Activated CD8-positive, alpha-beta T cell treated with anti-CD3 and anti-CD28 coated beads for 36 hours (primary cell): ENCODE measurements at regions not wholly inside any gene's neighbourhood (a gene's known extent, or its start where the extent isn't known, plus 50 kb on each side); places are given as distances from the start of the nearest gene placed in this dataset.
A peak's percentile ranks its signal among the peaks of the same experiment; 100 is the strongest.

Source experiments
- ATAC-seq: fragments of 200-7000 bp; cut with Tn5 transposase; one replicate; pipeline ENCODE4 v1.10.0; 2021; ENCODE audit warnings: mild to moderate bottlenecking, moderate library complexity
- CTCF ChIA-PET: fragments of 350-600 bp; sonication (Branson Sonifier 250); formaldehyde crosslinking; loops from one replicate; lab custom pipeline; 2021; ENCODE audit warnings: antibody characterized with exemption; lab: Charles Lee
- POLR2A ChIA-PET: fragments of 350-600 bp; sonication (Branson Sonifier 250); formaldehyde crosslinking; loops from one replicate; lab custom pipeline; 2021; ENCODE audit warnings: antibody characterized with exemption; lab: Charles Lee
- DNase-seq: peaks from one replicate; pipeline ENCODE4 v3.0.0-alpha.2; 2020
- H3K27ac Mint-ChIP-seq: one replicate; pipeline ENCODE4 v1.8.0; 2021; ENCODE audit warnings: mild to moderate bottlenecking, mixed read lengths
- H3K27me3 Mint-ChIP-seq: one replicate; pipeline ENCODE4 v1.8.0; 2021; ENCODE audit warnings: mixed read lengths
- H3K36me3 Mint-ChIP-seq: one replicate; pipeline ENCODE4 v1.8.0; 2021; ENCODE audit warnings: low read depth, mixed read lengths
- H3K4me1 Mint-ChIP-seq: one replicate; pipeline ENCODE4 v1.8.0; 2021; ENCODE audit warnings: low read depth, mixed read lengths
- H3K4me3 Mint-ChIP-seq: one replicate; pipeline ENCODE4 v1.8.0; 2021; ENCODE audit warnings: mild to moderate bottlenecking, moderate library complexity, mixed read lengths
- H3K9me3 Mint-ChIP-seq: one replicate; pipeline ENCODE4 v1.8.0; 2021; ENCODE audit warnings: mixed read lengths
- intact Hi-C: fragments of 100-400 bp; cut with micrococcal nuclease; formaldehyde crosslinking; loops from one replicate; pipeline ENCODE4 v1.10.0; 2022
- TF ChIP-seq, protein P1 (sequence below): fragments of 200-600 bp; IDR thresholded peaks from one replicate; pipeline ENCODE4 v1.8.0; 2022; ENCODE audit warnings: antibody characterized with exemption, mild to moderate bottlenecking

- ATAC-seq (no peak), DNase-seq (no peak)
- Mint-ChIP-seq H3K4me3 (no peak overlapping the region), H3K4me1 (no peaks in the 10 kb centered on the region), H3K36me3 (no peaks in the 10 kb centered on the region), H3K9me3 (peaks cover 3% of the 10 kb centered on the region), H3K27ac (no peak overlapping the region), H3K27me3 (peaks cover 15% of the 10 kb centered on the region)
- intact Hi-C loops, result no loop called here
- POLR2A ChIA-PET, result no interaction called here
- CTCF ChIA-PET, result no interaction called here
- TF ChIP-seq, protein P1, sequence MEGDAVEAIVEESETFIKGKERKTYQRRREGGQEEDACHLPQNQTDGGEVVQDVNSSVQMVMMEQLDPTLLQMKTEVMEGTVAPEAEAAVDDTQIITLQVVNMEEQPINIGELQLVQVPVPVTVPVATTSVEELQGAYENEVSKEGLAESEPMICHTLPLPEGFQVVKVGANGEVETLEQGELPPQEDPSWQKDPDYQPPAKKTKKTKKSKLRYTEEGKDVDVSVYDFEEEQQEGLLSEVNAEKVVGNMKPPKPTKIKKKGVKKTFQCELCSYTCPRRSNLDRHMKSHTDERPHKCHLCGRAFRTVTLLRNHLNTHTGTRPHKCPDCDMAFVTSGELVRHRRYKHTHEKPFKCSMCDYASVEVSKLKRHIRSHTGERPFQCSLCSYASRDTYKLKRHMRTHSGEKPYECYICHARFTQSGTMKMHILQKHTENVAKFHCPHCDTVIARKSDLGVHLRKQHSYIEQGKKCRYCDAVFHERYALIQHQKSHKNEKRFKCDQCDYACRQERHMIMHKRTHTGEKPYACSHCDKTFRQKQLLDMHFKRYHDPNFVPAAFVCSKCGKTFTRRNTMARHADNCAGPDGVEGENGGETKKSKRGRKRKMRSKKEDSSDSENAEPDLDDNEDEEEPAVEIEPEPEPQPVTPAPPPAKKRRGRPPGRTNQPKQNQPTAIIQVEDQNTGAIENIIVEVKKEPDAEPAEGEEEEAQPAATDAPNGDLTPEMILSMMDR, result no peak
Measured at GRCh38 chr14:36245223-36245622, 68.7 kb upstream of the PTCSC3 start.

DNA sequence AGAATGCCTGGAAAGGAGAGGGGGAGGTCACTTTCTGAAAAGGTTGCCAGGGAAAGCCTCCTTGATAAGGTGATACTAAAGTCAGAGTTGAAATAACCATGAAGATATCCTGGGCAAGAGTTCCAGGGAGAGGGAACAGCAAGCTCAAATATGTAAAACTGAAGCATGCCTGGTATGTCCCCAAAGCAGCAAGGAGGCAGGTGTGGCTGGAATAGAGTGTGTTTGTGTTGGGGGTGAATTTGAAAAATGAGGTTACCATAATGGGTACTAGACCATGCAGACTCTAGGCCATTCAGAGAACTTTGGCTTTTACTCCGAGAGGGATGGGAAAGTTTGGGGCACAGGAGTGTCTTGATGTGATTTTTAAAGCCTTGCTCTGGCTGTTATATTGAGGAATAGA lies 66.7 kb upstream of the PTCSC3 start:
- H3K27ac Mint-ChIP-seq, result no peak overlapping the region
- intact Hi-C loops, result loop anchor here (5.0 kb wide), 1 partner anchor 129 kb away; no protein-coding TSS in a partner anchor
- H3K4me1 Mint-ChIP-seq, result peaks cover 3% of the 10 kb centered on the region
- H3K27me3 Mint-ChIP-seq, result peaks cover 22% of the 10 kb centered on the region
- ChIA-PET POLR2A (no interaction called here), CTCF (no interaction called here)
- H3K4me3 Mint-ChIP-seq, result no peak overlapping the region
- no peaks in the 10 kb centered on the region for H3K9me3 Mint-ChIP-seq
- ATAC-seq, result no peak
- TF ChIP-seq, protein P1, result no peak
- H3K36me3 Mint-ChIP-seq, result no peaks in the 10 kb centered on the region
- DNase-seq, result no peak

DNA sequence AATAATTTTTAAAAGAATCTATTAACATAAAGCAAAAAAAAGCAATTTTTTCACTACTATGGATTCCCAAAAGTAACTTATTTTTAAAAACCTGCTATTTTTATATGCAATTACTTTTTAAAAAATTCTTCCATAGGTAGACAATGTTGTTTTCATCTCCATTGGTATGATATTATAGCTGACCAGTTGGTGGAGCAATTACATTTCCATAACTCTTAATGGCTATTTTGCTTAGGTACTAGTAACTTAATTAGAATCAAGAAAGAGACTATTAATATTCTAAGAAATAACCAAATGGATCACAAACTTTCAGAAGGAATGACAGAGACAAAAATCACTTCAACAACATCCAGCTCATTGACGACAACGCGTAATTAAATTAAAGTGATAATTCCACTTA lies 64.7 kb upstream of the PTCSC3 start:
- H3K4me1 Mint-ChIP-seq, result peaks cover 3% of the 10 kb centered on the region
- H3K27ac Mint-ChIP-seq, result no peak overlapping the region
- ChIA-PET CTCF (interaction anchor here (0.7 to 1.9 kb wide), 3 partner anchors 128 to 363 kb away, joined by 3 to 10 read pairs (median 3); no protein-coding TSS in a partner anchor), POLR2A (no interaction called here)
- no peak for DNase-seq
- H3K9me3 Mint-ChIP-seq, result no peaks in the 10 kb centered on the region
- no peaks in the 10 kb centered on the region for H3K36me3 Mint-ChIP-seq
- H3K27me3 Mint-ChIP-seq, result peaks cover 17% of the 10 kb centered on the region
- no peak for ATAC-seq
- no peak overlapping the region for H3K4me3 Mint-ChIP-seq
- TF ChIP-seq, protein P1, result no peak
- intact Hi-C loops, result loop anchor here (5.0 kb wide), 1 partner anchor 131 kb away; no protein-coding TSS in a partner anchor

DNA sequence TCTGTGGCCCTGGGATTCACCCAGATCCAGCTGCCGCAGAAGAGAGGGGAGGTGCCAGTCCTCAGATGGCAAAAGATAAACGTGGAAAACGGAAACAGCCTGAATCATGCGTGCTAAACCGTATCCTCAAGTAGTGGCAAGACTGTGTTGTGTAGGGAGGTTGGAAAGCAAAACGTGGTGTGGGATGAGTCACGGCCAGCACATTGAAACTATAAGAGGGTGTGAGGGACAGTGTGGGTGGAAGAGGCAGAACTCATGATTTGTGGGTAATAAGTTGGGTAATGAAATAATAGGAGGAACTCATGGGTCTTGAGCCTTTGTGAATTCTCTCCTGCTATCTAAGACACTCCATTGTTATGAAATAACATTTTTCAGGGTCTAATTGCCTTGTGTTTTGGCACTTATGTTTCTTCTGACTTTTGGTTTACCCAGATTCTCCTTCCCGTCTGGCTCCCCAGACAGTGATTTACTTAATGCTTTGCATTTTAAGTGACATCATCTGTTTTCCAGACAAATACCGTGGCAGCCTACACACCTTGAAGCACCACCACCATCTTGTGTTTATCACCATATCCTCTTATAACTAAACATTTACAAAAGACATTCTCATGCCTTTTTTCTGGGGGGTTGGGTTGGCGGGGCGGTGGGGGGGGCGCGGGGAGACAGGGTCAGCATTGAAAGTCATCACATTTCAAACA lies 62.3 kb upstream of the PTCSC3 start:
- peak; percentile 39 for ATAC-seq
- Mint-ChIP-seq H3K4me1 (peaks cover 3% of the 10 kb centered on the region), H3K36me3 (no peaks in the 10 kb centered on the region), H3K27me3 (peaks cover 18% of the 10 kb centered on the region), H3K4me3 (no peak overlapping the region), H3K27ac (no peak overlapping the region), H3K9me3 (no peaks in the 10 kb centered on the region)
- TF ChIP-seq, protein P1, result no peak
- ChIA-PET POLR2A (no interaction called here), CTCF (interaction anchor here (1.4 kb wide), 1 partner anchor 135 kb away, joined by 5 read pairs; no protein-coding TSS in a partner anchor)
- peak; percentile 28 for DNase-seq
- intact Hi-C loops, result no loop called here

GRCh38 chr14:36233217-36233616 lies 56.7 kb upstream of the PTCSC3 start:
- ChIA-PET POLR2A (no interaction called here), CTCF (interaction anchor here (1.0 kb wide), 1 partner anchor 165 kb away, joined by 4 read pairs; no protein-coding TSS in a partner anchor)
- H3K4me1 Mint-ChIP-seq, result no peaks in the 10 kb centered on the region
- no peak overlapping the region for H3K27ac Mint-ChIP-seq
- DNase-seq (no peak), ATAC-seq (no peak)
- peaks cover 20% of the 10 kb centered on the region for H3K27me3 Mint-ChIP-seq
- intact Hi-C loops, result no loop called here
- H3K4me3 Mint-ChIP-seq, result no peak overlapping the region
- TF ChIP-seq, protein P1, result no peak
- H3K36me3 Mint-ChIP-seq, result no peaks in the 10 kb centered on the region
- no peaks in the 10 kb centered on the region for H3K9me3 Mint-ChIP-seq
